GM18505 (cell line): ENCODE measurements at regions not wholly inside any gene's neighbourhood (a gene's known extent, or its start where the extent isn't known, plus 50 kb on each side); places are given as distances from the start of the nearest gene placed in this dataset.

Experiments
- ATAC-seq: cut with Tn5 transposase; IDR thresholded peaks from one replicate; pipeline ENCODE4 v1.9.1; 2021; ENCODE audit not compliant: unreplicated experiment
- POLR2A ChIP-seq: IDR thresholded peaks from 4 replicates; pipeline ENCODE4 v1.6.1; 2011; ENCODE audit warnings: borderline replicate concordance; ENCODE audit not compliant: insufficient read depth, insufficient read length; ENCODE audit errors: extremely low read depth

- no peak for TF ChIP-seq POLR2A
- ATAC-seq = no peak
Observed at GRCh38 chr14:98270201-98270600, 1001.8 kb downstream of the BCL11B start.

GRCh38 chr14:98274596-98274995 lies 997.4 kb downstream of the BCL11B start:
- no peak for ATAC-seq
- no peak for TF ChIP-seq POLR2A

- no peak for ATAC-seq
- no peak for TF ChIP-seq POLR2A
Observed at GRCh38 chr14:98278800-98279199, 993.2 kb downstream of the BCL11B start.

GRCh38 chr14:98280436-98280835 lies 991.6 kb downstream of the BCL11B start:
- no peak for TF ChIP-seq POLR2A
- ATAC-seq = no peak

GRCh38 chr14:98288825-98289224 lies 983.2 kb downstream of the BCL11B start:
- ATAC-seq = no peak
- no peak for TF ChIP-seq POLR2A

- no peak for ATAC-seq
- TF ChIP-seq POLR2A = no peak
Observed at GRCh38 chr14:98290596-98290995, 981.4 kb downstream of the BCL11B start.

GRCh38 chr14:98292191-98292590 lies 979.8 kb downstream of the BCL11B start:
- no peak for TF ChIP-seq POLR2A
- ATAC-seq = no peak

- no peak for TF ChIP-seq POLR2A
- no peak for ATAC-seq
Observed at GRCh38 chr14:98293576-98293975, 978.4 kb downstream of the BCL11B start.

- ATAC-seq = no peak
- TF ChIP-seq POLR2A = no peak
Observed at GRCh38 chr14:98296895-98297294, 975.1 kb downstream of the BCL11B start.

GRCh38 chr14:98297567-98297966 lies 974.4 kb downstream of the BCL11B start:
- TF ChIP-seq POLR2A = no peak
- ATAC-seq = no peak

GRCh38 chr14:98298481-98299244 lies 973.3 kb downstream of the BCL11B start:
- no peak for TF ChIP-seq POLR2A
- ATAC-seq = no peak

- ATAC-seq = no peak
- TF ChIP-seq POLR2A = no peak
Observed at GRCh38 chr14:98301681-98302080, 970.3 kb downstream of the BCL11B start.

GRCh38 chr14:98304574-98304973 lies 967.4 kb downstream of the BCL11B start:
- ATAC-seq = no peak
- TF ChIP-seq POLR2A = no peak

GRCh38 chr14:98309591-98309990 lies 962.4 kb downstream of the BCL11B start:
- TF ChIP-seq POLR2A = no peak
- no peak for ATAC-seq

- no peak for TF ChIP-seq POLR2A
- ATAC-seq = no peak
Observed at GRCh38 chr14:98312006-98312405, 960.0 kb downstream of the BCL11B start.

GRCh38 chr14:98321841-98322240 lies 950.2 kb downstream of the BCL11B start:
- no peak for TF ChIP-seq POLR2A
- ATAC-seq = no peak

GRCh38 chr14:98323836-98324235 lies 948.2 kb downstream of the BCL11B start:
- TF ChIP-seq POLR2A = no peak

More at GRCh38 chr14:98323836-98324235, 948.2 kb downstream of the BCL11B start:
- no peak for ATAC-seq
